Activated CD4-positive, alpha-beta T cell treated with anti-CD3 and anti-CD28 coated beads, Interleukin-2, amount 50 U/mL, for 24 hours (primary cell): ENCODE measurements at regions not wholly inside any gene's neighbourhood (a gene's known extent, or its start where the extent isn't known, plus 50 kb on each side); places are given as distances from the start of the nearest gene placed in this dataset.

Experiments used
- DNase-seq, 2 donors: peaks; one replicate each; pipeline ENCODE4 v3.0.0-alpha.2; 2020; ENCODE audit warnings: low read depth in 1 of 2, low spot score in 1 of 2

DNA sequence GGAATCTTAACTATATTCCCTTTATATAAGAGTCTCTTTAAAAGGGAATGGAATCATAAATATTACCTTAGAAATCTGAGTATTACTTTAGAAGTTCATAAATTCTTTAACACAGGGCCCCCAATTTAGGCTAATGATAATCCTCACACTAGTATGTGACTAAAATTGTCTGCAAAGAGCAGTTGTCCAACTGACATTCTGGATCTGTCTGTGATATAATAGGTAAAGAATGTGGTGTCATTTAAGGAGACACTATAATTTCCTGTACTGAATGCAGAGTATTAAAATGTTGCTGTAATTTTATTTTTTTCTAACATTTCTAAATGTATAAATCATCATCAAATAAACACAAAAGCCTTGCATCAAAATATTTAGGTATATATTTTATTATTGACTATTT lies 128.5 kb upstream of the DST start:
- no peak for DNase-seq

DNA sequence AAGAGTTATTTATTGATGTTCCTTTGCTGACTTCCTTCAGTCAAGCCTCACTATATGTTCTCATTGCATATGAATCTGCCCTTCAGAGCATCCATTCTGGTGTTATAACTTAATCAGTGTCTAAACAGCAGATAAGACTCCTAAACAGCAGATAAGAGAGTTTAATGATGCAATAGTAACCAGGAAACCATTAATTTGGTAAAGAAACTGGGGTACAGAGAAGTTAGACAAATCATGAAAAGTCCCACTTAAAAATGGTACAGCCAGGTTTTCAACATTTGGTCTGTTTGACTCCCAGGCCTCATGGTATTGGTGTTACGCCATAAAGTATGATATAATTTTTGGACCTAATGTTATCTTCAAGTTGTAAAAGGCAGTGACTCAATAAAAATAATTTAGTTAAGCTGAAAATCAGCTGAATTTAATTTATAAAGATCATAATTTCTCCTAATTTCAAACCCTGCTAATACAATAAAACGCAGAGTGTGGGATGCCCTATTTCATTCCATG lies 127.4 kb upstream of the DST start:
- no peak for DNase-seq

DNA sequence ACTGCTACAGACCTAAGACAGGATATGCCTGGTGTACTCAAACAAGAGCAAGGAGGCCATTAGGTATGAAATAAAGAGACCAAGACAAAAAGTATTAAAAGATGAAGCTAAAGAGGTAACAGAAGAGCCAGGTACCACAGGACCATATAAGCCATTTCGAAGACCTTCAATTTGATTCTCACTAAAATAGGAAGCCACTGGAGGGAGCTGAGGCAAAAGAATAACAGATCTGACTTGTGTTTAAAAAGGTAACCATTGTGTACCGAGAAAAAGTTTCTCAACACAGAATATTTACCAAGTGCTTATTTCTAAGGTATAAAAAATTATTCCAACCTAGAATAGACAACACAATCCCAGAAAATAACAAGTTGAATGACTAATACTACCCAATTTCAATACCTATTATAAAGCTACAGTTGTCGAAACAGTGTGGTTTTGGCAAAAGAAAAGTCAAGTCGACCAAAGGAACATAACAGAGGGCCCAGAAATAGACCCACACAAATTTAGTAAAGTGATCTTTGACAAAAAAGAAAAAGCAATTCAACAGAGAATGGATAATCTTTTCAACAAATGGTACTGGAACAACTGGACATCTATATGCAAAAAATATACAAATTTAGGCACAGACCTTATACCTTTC lies 125.3 kb upstream of the DST start:
- no peak for DNase-seq

DNA sequence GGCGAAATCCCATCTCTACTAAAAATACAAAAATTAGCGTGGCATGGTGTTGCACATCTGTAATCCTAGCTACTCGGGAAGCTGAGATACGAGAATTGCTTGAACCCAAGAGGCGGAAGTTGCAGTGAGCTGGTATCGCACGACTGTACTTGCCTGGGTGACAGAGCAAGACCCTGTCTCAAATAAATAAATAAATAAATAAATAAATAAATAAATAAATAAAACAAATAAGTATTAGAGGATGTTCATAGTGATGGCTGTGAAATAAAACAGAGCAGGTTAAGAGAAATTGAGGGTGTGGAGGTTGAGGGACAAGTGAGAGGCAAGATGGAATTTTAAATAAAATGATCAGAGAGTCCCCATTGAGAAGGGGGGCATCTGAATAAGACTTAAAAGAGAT lies 124.7 kb upstream of the DST start:
- no peak for DNase-seq

GRCh38 chr6:56766806-56767178 lies 124.1 kb upstream of the DST start:
- DNase-seq = no peak

DNA sequence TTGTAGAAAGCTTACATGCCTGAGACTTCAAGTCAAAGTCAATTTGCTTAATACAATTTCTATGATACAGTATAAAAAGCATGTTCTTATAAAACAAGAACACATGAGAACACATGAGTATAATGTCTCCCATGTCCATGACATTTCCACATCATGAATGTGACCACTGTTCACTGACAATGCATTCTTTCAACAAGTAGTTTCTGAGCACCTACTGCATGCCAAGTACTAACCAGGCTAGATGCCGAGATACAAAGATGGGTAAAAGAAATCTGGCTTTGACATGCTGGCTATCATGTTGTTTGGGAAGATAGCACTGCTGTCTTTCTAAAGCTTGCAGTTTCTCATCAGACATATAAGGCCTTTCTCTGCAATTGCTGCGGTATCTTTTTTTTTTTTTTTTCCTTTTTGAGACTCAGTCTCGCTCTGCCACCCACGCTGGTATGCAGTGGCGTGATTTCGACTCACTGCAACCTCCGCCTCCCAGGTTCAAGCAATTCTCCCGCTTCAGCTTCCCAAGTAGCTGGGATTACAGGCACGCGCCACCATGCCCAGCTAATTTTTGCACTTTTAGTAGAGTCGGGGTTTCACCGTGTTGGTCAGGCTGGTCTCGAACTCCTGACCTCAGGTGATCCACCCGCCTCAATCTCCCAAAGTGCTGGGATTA lies 123.6 kb upstream of the DST start:
- no peak for DNase-seq

GRCh38 chr6:56765494-56765893 lies 122.8 kb upstream of the DST start:
- no peak for DNase-seq

DNA sequence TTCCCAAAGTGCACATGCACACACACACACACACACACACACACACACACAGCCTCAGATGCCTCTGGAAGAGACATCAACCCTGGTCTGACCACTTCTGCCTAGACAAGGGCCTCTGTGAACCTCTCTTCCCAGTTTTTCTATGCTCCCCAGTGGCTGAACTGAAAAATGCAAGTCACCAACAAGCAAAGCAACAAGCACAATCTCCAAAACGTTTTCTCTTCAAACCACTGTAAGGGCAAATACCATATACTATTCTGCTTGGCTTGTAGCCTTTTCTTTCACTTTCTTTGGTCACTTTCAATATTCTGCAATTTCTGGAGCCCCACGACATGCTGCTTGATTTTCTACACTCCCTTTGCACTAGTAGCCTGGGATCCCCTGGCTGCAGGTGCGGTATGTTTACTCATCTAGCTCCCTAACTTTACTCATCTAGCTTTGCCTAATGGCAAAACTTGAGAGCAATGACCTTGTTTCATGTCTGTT lies 121.4 kb upstream of the DST start:
- no peak for DNase-seq

GRCh38 chr6:56761651-56762050 lies 119.0 kb upstream of the DST start:
- no peak for DNase-seq

GRCh38 chr6:56760842-56761241 lies 118.2 kb upstream of the DST start:
- no peak for DNase-seq

- DNase-seq = no peak
Observed at GRCh38 chr6:56759521-56759920, 116.8 kb upstream of the DST start.

DNA sequence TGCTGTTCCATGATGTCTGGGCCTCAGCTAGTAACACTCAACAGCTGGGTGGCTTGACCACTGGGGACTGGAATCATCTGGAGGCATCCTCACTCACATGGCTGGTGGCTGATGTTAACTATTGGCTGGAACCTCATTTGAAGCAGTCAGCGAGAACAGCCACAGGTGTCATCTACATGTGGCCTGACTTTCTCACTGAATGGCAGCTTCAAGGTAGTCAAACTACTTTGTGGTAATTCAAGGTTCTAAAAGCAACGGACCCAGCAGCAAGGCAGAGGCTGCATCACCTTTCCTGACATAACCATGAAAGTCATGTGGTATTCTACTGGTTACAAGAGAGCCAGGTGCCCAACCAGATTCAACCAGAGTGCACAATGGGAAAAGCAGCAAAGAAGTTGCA lies 115.9 kb upstream of the DST start:
- no peak for DNase-seq

DNA sequence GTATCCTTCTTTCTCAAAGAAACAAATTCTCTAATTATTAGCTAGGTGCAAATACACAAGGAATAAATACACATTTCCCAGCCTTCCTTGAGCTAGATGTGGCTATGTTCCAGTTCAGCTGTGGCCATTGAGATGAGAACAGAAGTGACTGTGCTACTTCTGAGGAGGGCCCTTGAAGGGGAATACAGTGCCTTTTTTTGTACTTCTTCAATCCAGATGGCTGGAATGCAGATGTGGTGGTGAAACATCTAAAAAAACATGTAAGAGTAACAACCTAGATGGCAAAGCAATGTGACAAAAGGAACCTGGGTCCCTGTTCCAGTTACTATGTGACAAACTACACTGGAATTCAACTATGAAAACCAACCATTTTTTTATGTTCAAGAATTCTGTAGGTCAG lies 115.4 kb upstream of the DST start:
- no peak for DNase-seq

GRCh38 chr6:56757588-56757984 lies 114.9 kb upstream of the DST start:
- DNase-seq = no peak

GRCh38 chr6:56756791-56757587 lies 114.3 kb upstream of the DST start:
- DNase-seq = no peak

- no peak for DNase-seq
Observed at GRCh38 chr6:56756219-56756789, 113.6 kb upstream of the DST start.

- DNase-seq = no peak
Observed at GRCh38 chr6:56755040-56755439, 112.4 kb upstream of the DST start.

DNA sequence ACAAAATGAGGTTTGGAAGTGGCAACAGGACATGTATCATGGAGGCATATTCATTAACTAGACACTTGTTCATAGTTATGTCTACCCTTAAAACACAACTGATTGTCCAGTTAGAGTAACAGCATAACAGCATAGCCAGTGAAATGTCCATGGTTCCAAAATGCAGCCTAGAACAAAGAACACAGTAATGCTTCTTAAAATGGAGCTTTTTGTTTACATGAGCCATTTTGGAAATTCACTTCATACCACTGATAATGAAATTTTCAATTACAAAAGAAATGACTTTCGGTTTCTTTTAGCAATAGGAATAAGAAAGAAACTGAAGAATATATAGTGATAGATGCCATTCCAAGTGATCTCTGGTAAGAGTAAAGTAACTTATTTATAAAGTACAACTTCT lies 111.1 kb upstream of the DST start:
- DNase-seq = no peak

DNA sequence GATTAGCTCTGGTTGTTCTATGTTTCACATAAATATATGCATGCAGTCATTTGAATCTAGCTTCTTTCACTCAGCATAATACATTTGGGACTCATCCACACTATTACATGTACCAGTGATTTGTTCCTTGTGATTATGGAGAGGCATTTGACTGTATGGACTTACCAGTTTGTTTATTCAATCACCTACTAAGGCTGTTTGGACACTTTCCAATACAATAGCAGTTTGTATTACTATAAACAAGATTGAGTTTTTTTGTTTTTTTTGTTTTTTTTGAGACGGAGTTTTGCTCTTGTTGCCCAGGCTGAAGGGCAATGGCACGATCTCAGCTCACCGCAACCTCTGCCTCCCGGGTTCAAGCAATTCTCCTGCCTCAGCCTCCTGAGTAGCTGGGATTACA lies 109.8 kb upstream of the DST start:
- DNase-seq = no peak

GRCh38 chr6:56752009-56752408 lies 109.3 kb upstream of the DST start:
- DNase-seq = no peak

DNA sequence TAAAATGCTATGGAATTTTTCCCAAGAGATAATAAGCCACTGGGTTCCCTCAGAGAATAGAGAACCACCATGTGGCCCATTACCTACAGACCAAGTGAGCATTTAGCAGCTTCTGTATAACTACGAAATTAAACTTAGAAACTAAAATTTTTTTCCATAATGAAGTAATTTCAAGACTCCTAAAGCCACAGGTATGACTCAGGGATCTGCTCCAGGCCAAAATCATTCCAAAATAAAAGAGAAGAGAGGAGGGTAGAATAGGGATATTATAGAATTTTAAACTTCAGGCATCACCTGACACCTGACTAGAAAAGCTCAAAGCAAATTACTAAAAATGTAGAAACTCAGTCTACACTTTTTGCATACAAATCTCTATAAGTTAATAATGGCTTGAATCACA lies 108.9 kb upstream of the DST start:
- no peak for DNase-seq

DNA sequence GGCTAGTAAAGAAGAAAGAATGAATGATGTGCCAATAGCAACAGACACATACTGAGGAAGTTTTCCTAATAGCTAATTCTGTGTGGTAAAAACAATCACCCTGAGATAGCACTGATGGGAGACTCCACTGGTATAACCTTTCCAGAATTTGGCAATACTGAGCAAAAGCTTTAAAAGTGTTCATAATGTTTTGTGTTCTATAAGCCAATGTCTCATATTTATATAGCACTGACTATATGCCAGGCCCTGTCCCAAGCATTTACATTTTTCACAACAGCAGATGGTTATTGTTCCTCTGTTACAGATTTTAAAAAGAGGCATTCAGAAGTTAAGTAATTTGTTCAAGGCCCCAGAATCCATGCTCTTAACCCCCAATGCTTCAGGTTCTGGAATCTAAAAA lies 108.0 kb upstream of the DST start:
- DNase-seq = no peak
